CD4-positive, alpha-beta memory T cell (primary cell): ENCODE measurements at regions not wholly inside any gene's neighbourhood (a gene's known extent, or its start where the extent isn't known, plus 50 kb on each side); places are given as distances from the start of the nearest gene placed in this dataset.
"Not testable (repeated sequence)": the region's sequence is repeated elsewhere in the genome, so short reads cannot be mapped to it uniquely, and the experiment has no call there.

Source experiments
- CTCF ChIA-PET: fragments of 350-600 bp; sonication (Branson Sonifier 250); formaldehyde crosslinking; loops from one replicate; lab custom pipeline; 2021; ENCODE audit warnings: inconsistent platforms; ENCODE audit not compliant: partially characterized antibody; lab: Charles Lee
- POLR2A ChIA-PET: fragments of 350-600 bp; sonication (Branson Sonifier 250); formaldehyde crosslinking; loops from one replicate; lab custom pipeline; 2021; ENCODE audit not compliant: partially characterized antibody; lab: Charles Lee
- DNase-seq, 5 donors: peaks; one replicate each; pipeline versions ENCODE4 v3.0.0 to v3.0.0-alpha.2; 2020 to 2022; ENCODE audit warnings: mixed read lengths in 1 of 5
- H3K27ac ChIP-seq: one replicate; pipeline ENCODE4 v1.7.0; 2013; ENCODE audit warnings: low read depth, low read length
- H3K27me3 ChIP-seq: 2 replicates; pipeline ENCODE4 v1.7.0; 2013; ENCODE audit warnings: mild to moderate bottlenecking, low read length, moderate library complexity; ENCODE audit not compliant: insufficient read depth
- H3K36me3 ChIP-seq: 2 replicates; pipeline ENCODE4 v1.7.0; 2013; ENCODE audit warnings: mild to moderate bottlenecking, low read length, moderate library complexity; ENCODE audit not compliant: insufficient read depth
- H3K4me1 ChIP-seq: 2 replicates; pipeline ENCODE4 v1.7.0; 2013; ENCODE audit warnings: mild to moderate bottlenecking, low read length, moderate library complexity; ENCODE audit not compliant: insufficient read depth
- H3K4me3 ChIP-seq, 2 donors: one replicate each; pipeline ENCODE4 v1.7.0; 2013; ENCODE audit warnings: low read length in 2 of 2, mild to moderate bottlenecking in 1 of 2
- H3K9me3 ChIP-seq, 2 donors: one replicate each; pipeline ENCODE4 v1.7.0; 2013; ENCODE audit warnings: low read length in 2 of 2, control low read depth in 1 of 2; ENCODE audit not compliant: control insufficient read depth in 1 of 2
- H3K27ac Mint-ChIP-seq, 7 donors: one replicate each; pipeline ENCODE4 v1.8.0; 2020 to 2021; ENCODE audit warnings: mixed read lengths in 7 of 7, mild to moderate bottlenecking in 6 of 7, inconsistent platforms in 3 of 7, moderate library complexity in 3 of 7
- H3K27me3 Mint-ChIP-seq, 2 donors: one replicate each; pipeline ENCODE4 v1.8.0; 2020 to 2021; ENCODE audit warnings: mixed read lengths in 2 of 2
- H3K36me3 Mint-ChIP-seq, 2 donors: one replicate each; pipeline ENCODE4 v1.8.0; 2020 to 2021; ENCODE audit warnings: mixed read lengths in 2 of 2, inconsistent platforms in 1 of 2, mild to moderate bottlenecking in 1 of 2
- H3K4me1 Mint-ChIP-seq, 4 donors: one replicate each; pipeline ENCODE4 v1.8.0; 2020 to 2021; ENCODE audit warnings: mixed read lengths in 4 of 4, mild to moderate bottlenecking in 1 of 4
- H3K4me3 Mint-ChIP-seq, 8 donors: one replicate each; pipeline ENCODE4 v1.8.0; 2020 to 2021; ENCODE audit warnings: mixed read lengths in 8 of 8, mild to moderate bottlenecking in 7 of 8, moderate library complexity in 6 of 8, inconsistent platforms in 3 of 8
- H3K9me3 Mint-ChIP-seq, 8 donors: one replicate each; pipeline ENCODE4 v1.8.0; 2020 to 2021; ENCODE audit warnings: mixed read lengths in 8 of 8, mild to moderate bottlenecking in 5 of 8, inconsistent platforms in 3 of 8, moderate library complexity in 1 of 8
- intact Hi-C: fragments of 100-400 bp; cut with micrococcal nuclease; formaldehyde crosslinking; loops from one replicate; pipeline ENCODE4 v1.15.1; 2023

DNA sequence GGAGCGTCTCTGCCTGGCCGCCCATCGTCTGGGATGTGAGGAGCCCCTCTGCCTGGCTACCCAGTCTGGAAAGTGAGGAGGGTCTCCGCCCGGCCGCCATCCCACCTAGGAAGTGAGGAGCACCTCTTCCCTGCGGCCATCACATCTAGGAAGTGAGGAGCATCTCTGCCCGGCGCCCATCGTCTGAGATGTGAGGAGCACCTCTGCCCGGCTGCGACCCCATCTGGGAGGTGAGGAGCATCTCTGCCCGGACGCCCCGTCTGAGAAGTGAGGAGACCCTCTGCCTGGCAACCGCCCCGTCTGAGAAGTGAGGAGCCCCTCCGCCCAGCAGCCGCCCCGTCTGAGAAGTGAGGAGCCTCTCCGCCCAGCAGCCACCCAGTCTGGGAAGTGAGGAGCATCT is 84.5 kb downstream of the IDS start:
- H3K27ac Mint-ChIP-seq, H3K4me1 Mint-ChIP-seq, H3K27ac ChIP-seq, DNase-seq, H3K4me1 ChIP-seq, H3K4me3 ChIP-seq, POLR2A ChIA-PET, H3K9me3 ChIP-seq, H3K36me3 ChIP-seq, H3K27me3 Mint-ChIP-seq, H3K36me3 Mint-ChIP-seq, CTCF ChIA-PET, H3K27me3 ChIP-seq, H3K4me3 Mint-ChIP-seq, intact Hi-C loops: not testable (repeated sequence)
- H3K9me3 Mint-ChIP-seq: peaks cover 0 to 19% (median 8%) of the 10 kb centered on the region in 8 donors

DNA sequence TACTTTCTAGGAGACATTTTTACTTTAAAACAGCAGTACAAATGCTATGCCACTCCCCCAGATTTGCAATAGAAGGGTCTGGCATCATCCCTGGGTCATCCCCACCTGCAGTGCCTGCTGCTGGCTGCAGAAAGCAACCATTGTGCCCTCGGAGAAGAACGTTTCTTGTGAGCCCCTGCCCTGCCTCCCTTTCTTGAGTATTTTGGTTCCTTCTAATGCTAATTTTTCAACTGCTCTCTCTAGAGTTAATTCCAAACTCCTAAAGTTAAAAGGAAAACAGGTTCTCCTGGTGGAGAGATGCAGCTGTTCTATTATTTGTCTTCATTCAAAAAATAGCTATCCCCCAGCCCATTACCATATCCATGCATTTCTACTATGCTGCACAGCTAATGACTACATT is 107.1 kb downstream of the IDS start:
- Histone ChIP-seq H3K27me3 (no peaks in the 10 kb centered on the region), H3K9me3 (no peaks in the 10 kb centered on the region), H3K36me3 (no peaks in the 10 kb centered on the region), H3K4me1 (no peaks in the 10 kb centered on the region), H3K4me3 (no peak overlapping the region), H3K27ac (no peak overlapping the region)
- H3K4me1 Mint-ChIP-seq: no peaks in the 10 kb centered on the region
- peaks cover 0 to 1% of the 10 kb centered on the region in 2 donors for H3K27me3 Mint-ChIP-seq
- ChIA-PET CTCF (no interaction called here), POLR2A (no interaction called here)
- H3K27ac Mint-ChIP-seq: no peak overlapping the region
- no peak for DNase-seq
- H3K4me3 Mint-ChIP-seq: no peak overlapping the region
- H3K36me3 Mint-ChIP-seq: no peaks in the 10 kb centered on the region
- H3K9me3 Mint-ChIP-seq: peaks cover 0 to 7% (median 2%) of the 10 kb centered on the region in 8 donors
- intact Hi-C loops: no loop called here

DNA sequence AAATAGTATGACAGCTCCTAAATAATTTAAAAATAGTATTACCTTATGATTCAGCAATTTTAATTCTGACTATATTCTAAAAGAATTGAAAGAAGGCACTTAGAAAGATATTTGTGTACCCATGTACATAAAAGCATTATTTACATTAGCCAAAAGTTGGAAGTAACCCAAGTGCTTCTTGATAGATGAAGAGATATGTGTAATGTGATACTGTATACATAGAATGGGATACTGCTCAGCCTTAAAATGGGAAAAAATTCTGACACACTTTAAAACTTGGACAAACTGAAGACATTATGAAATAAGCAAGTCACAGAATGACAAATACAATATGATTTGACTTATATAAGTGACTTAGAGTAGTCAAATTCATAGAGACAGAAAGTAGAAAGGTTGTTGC is 112.2 kb downstream of the IDS start:
- CTCF ChIA-PET: no interaction called here
- intact Hi-C loops: no loop called here

DNA sequence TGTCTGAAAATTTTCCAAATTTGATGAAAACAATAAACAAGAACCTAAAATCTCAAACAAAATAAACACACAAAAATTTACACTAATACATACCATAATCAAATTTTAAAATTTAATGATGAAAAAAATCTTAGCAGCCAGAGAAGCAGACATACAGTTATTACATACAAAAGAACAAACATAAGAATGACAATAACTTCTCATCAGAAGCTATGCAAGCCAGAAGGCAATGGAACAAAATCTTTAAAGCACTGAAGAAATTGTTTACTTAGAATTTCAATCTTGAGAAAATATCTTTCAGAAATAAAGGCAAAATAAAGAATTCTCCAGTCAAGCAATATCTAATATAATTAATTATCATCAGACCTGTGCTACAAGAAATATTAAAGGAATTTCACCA is 121.3 kb downstream of the IDS start:
- DNase-seq: no peak
- H3K9me3 ChIP-seq: no peaks in the 10 kb centered on the region
- no peak overlapping the region for H3K27ac Mint-ChIP-seq
- no peak overlapping the region for H3K4me3 ChIP-seq
- no peaks in the 10 kb centered on the region for H3K27me3 ChIP-seq
- ChIA-PET POLR2A (no interaction called here), CTCF (no interaction called here)
- no peaks in the 10 kb centered on the region for H3K4me1 ChIP-seq
- H3K9me3 Mint-ChIP-seq: peaks cover 0 to 11% (median 7%) of the 10 kb centered on the region in 8 donors
- no peaks in the 10 kb centered on the region for H3K4me1 Mint-ChIP-seq
- H3K4me3 Mint-ChIP-seq: no peak overlapping the region
- H3K36me3 Mint-ChIP-seq: no peaks in the 10 kb centered on the region
- H3K27ac ChIP-seq: no peak overlapping the region
- H3K36me3 ChIP-seq: no peaks in the 10 kb centered on the region
- intact Hi-C loops: no loop called here
- H3K27me3 Mint-ChIP-seq: no peaks in the 10 kb centered on the region

More for the DNA sequence above, 112.2 kb downstream of the IDS start:
- no peak for DNase-seq
- H3K4me3 ChIP-seq: no peak overlapping the region
- Mint-ChIP-seq H3K4me3 (no peak overlapping the region), H3K27me3 (no peaks in the 10 kb centered on the region), H3K36me3 (no peaks in the 10 kb centered on the region), H3K4me1 (no peaks in the 10 kb centered on the region), H3K9me3 (peaks cover 0 to 6% (median 2%) of the 10 kb centered on the region in 8 donors), H3K27ac (no peak overlapping the region)
- no peaks in the 10 kb centered on the region for H3K9me3 ChIP-seq
- H3K36me3 ChIP-seq: no peaks in the 10 kb centered on the region
- H3K27me3 ChIP-seq: no peaks in the 10 kb centered on the region
- POLR2A ChIA-PET: no interaction called here
- H3K4me1 ChIP-seq: no peaks in the 10 kb centered on the region
- H3K27ac ChIP-seq: no peak overlapping the region

DNA sequence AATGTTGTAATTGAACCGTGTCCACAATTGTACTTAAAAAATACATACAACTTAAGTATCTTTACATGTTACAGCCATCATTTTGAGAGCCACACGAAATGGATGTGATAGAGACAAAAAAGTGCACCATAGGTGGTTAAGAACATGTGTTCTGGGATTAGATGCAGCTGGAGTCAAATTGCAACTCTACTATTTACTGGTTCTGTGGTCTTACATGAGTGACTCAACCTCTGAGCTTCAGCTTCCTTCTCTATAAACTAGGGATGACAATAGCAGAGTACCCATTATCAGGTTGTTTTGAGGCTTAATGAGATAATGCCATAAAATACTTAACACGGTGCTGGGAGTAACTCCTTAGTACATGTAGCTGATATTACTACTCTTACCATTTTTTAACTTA is 130.4 kb downstream of the IDS start:
- H3K27me3 ChIP-seq: no peaks in the 10 kb centered on the region
- ChIA-PET POLR2A (no interaction called here), CTCF (no interaction called here)
- no peaks in the 10 kb centered on the region for H3K9me3 Mint-ChIP-seq
- H3K36me3 ChIP-seq: no peaks in the 10 kb centered on the region
- no peak overlapping the region for H3K27ac ChIP-seq
- intact Hi-C loops: no loop called here
- H3K4me1 ChIP-seq: no peaks in the 10 kb centered on the region
- H3K9me3 ChIP-seq: no peaks in the 10 kb centered on the region
- no peak overlapping the region for H3K4me3 ChIP-seq
- no peaks in the 10 kb centered on the region for H3K4me1 Mint-ChIP-seq
- no peak overlapping the region for H3K4me3 Mint-ChIP-seq
- DNase-seq: no peak
- H3K36me3 Mint-ChIP-seq: no peaks in the 10 kb centered on the region
- no peak overlapping the region for H3K27ac Mint-ChIP-seq
- peaks cover 2 to 3% of the 10 kb centered on the region in 2 donors for H3K27me3 Mint-ChIP-seq

DNA sequence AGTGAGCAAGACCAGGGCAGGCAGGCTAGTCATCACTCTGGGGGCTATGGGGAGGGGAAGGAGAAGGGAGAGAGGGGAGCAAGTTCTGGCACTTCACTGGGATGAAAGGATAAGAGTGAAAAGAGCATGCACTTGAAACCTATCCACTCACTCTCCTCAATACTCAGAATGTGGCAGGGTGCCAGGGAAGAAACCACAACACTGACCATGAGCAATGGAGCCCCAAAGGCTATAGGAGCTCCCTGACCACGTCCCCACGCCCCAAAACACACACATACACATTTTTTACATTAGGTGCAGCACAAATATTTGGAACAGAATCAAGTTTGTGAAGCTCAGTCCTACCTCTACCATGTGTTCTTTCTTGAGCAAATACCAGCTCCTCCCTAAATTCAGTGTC is 132.2 kb downstream of the IDS start:
- CTCF ChIA-PET: no interaction called here
- Histone ChIP-seq H3K27me3 (no peaks in the 10 kb centered on the region), H3K4me3 (no peak overlapping the region), H3K36me3 (no peaks in the 10 kb centered on the region), H3K27ac (no peak overlapping the region), H3K9me3 (no peaks in the 10 kb centered on the region), H3K4me1 (no peaks in the 10 kb centered on the region)
- no peak for DNase-seq
- peaks cover 2 to 3% of the 10 kb centered on the region in 2 donors for H3K27me3 Mint-ChIP-seq
- H3K9me3 Mint-ChIP-seq: no peaks in the 10 kb centered on the region
- no peaks in the 10 kb centered on the region for H3K4me1 Mint-ChIP-seq
- H3K36me3 Mint-ChIP-seq: no peaks in the 10 kb centered on the region
- intact Hi-C loops: no loop called here
- no peak overlapping the region for H3K4me3 Mint-ChIP-seq
- no peak overlapping the region for H3K27ac Mint-ChIP-seq
- POLR2A ChIA-PET: no interaction called here

DNA sequence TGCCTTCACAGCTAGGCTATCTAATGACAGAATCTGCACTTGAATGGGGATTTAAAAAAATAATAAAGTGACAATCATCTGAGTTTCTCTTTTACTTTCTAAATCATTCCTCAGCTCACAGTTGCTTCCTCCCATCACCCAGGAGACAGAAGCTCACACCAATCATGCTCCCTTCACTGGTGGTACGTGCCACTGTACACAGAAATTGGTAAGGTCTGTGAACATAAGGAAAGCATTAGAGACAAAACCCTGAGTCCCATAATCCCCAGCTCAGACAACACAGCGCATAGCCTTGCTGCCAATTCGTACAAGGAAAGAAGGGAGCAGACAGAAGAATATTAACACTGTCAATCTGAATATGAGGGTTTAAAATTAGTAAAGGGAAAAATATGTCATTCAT is 133.1 kb downstream of the IDS start:
- H3K4me1 ChIP-seq: no peaks in the 10 kb centered on the region
- no peak overlapping the region for H3K27ac Mint-ChIP-seq
- H3K9me3 Mint-ChIP-seq: no peaks in the 10 kb centered on the region

DNA sequence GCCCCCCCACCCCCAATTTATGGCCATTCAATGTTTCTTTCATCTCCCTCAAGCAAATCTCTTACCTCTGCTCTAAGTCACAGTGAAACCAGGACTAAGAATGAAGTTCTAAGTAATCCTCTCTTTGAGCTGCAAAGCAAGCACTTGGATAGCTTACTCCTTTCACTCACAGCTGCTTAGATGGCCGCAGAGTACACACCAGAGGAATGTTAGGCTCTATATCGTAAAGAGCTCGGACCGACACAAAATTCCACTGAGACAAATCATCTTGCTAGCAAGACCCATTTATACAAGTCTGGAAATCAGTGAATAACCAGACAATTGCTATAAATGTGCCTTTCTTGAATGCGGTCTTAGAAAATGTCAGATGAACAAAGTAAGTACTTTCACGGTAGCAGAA is 135.0 kb downstream of the IDS start:
- Mint-ChIP-seq H3K4me1 (no peaks in the 10 kb centered on the region), H3K36me3 (no peaks in the 10 kb centered on the region), H3K4me3 (no peak overlapping the region), H3K27ac (no peak overlapping the region), H3K27me3 (peaks cover 2 to 3% of the 10 kb centered on the region in 2 donors), H3K9me3 (no peaks in the 10 kb centered on the region)
- DNase-seq: no peak
- H3K27me3 ChIP-seq: no peaks in the 10 kb centered on the region
- no peaks in the 10 kb centered on the region for H3K9me3 ChIP-seq
- intact Hi-C loops: no loop called here
- POLR2A ChIA-PET: no interaction called here
- CTCF ChIA-PET: no interaction called here
- no peaks in the 10 kb centered on the region for H3K36me3 ChIP-seq
- no peak overlapping the region for H3K4me3 ChIP-seq
- no peaks in the 10 kb centered on the region for H3K4me1 ChIP-seq
- H3K27ac ChIP-seq: no peak overlapping the region

More for the DNA sequence above, 133.1 kb downstream of the IDS start:
- no peaks in the 10 kb centered on the region for H3K36me3 Mint-ChIP-seq
- ChIA-PET CTCF (no interaction called here), POLR2A (no interaction called here)
- Histone ChIP-seq H3K9me3 (no peaks in the 10 kb centered on the region), H3K27ac (no peak overlapping the region), H3K4me3 (no peak overlapping the region), H3K36me3 (no peaks in the 10 kb centered on the region), H3K27me3 (no peaks in the 10 kb centered on the region)
- H3K4me1 Mint-ChIP-seq: no peaks in the 10 kb centered on the region
- peaks cover 2 to 3% of the 10 kb centered on the region in 2 donors for H3K27me3 Mint-ChIP-seq
- no peak overlapping the region for H3K4me3 Mint-ChIP-seq
- DNase-seq: no peak
- intact Hi-C loops: no loop called here
